ENCODE measurements at regions not wholly inside any gene's neighbourhood (a gene's known extent, or its start where the extent isn't known, plus 50 kb on each side); places are given as distances from the start of the nearest gene placed in this dataset.

DNA sequence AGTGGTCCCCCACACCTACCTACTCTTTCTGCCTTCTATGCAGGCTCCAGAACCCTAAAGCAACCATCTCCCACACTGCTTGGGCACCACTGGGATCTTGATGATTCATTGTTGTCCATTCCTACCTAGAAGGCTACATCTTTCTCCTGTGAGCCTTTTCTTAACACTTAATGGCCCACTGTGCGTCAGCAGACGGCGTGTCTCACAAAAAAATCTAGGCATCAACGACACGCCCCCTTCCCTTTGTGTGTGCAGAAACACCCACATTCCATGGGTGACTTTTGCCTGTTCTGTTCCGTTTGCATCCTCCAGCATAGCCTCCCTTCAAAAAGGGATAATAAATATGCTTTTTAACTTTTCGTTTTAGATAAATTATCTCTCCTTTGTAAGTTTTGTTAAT, 99.7 kb upstream of the CYRIA start:
- Mint-ChIP-seq H3K27ac (ENCODE audit: unreplicated experiment) (no peak overlapping the region), H3K27me3 (ENCODE audit: unreplicated experiment) (peaks cover 23% of the 10 kb centered on the region), H3K4me3 (ENCODE audit: unreplicated experiment) (no peak overlapping the region), H3K36me3 (ENCODE audit: unreplicated experiment) (no peaks in the 10 kb centered on the region), H3K4me1 (ENCODE audit: unreplicated experiment) (no peaks in the 10 kb centered on the region), H3K9me3 (ENCODE audit: unreplicated experiment) (no peaks in the 10 kb centered on the region)
- TF ChIP-seq, protein P1, sequence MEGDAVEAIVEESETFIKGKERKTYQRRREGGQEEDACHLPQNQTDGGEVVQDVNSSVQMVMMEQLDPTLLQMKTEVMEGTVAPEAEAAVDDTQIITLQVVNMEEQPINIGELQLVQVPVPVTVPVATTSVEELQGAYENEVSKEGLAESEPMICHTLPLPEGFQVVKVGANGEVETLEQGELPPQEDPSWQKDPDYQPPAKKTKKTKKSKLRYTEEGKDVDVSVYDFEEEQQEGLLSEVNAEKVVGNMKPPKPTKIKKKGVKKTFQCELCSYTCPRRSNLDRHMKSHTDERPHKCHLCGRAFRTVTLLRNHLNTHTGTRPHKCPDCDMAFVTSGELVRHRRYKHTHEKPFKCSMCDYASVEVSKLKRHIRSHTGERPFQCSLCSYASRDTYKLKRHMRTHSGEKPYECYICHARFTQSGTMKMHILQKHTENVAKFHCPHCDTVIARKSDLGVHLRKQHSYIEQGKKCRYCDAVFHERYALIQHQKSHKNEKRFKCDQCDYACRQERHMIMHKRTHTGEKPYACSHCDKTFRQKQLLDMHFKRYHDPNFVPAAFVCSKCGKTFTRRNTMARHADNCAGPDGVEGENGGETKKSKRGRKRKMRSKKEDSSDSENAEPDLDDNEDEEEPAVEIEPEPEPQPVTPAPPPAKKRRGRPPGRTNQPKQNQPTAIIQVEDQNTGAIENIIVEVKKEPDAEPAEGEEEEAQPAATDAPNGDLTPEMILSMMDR (IDR thresholded peaks at IDR 0.05): no peak
- DNase-seq (ENCODE audit: extremely low spot score, unreplicated experiment): no peak

DNA sequence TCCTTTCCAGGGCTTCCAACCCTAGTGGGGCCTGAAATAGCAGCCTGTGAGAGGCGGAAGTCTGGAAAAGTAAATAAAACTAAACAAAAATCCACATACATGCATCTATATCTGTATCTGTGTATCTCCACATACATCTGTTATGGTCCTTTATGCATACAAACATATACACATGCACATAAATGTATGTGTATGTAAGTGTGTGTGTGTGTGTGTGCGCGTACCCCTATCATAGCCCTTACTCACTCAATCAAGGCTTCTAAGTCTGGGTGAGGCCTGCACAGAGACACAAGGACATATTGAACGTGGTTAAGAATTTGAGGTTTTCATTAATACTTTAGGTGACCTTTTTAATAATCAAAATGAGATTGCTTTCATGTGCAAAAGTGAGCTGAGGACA, 98.9 kb upstream of the CYRIA start:
- no peaks in the 10 kb centered on the region for H3K9me3 Mint-ChIP-seq (ENCODE audit: unreplicated experiment)
- H3K36me3 Mint-ChIP-seq (ENCODE audit: unreplicated experiment): no peaks in the 10 kb centered on the region
- H3K4me1 Mint-ChIP-seq (ENCODE audit: unreplicated experiment): no peaks in the 10 kb centered on the region
- no peak for DNase-seq (ENCODE audit: extremely low spot score, unreplicated experiment)
- peaks cover 18% of the 10 kb centered on the region for H3K27me3 Mint-ChIP-seq (ENCODE audit: unreplicated experiment)
- TF ChIP-seq, protein P1 (IDR thresholded peaks at IDR 0.05): no peak
- no peak overlapping the region for H3K27ac Mint-ChIP-seq (ENCODE audit: unreplicated experiment)
- H3K4me3 Mint-ChIP-seq (ENCODE audit: unreplicated experiment): no peak overlapping the region

DNA sequence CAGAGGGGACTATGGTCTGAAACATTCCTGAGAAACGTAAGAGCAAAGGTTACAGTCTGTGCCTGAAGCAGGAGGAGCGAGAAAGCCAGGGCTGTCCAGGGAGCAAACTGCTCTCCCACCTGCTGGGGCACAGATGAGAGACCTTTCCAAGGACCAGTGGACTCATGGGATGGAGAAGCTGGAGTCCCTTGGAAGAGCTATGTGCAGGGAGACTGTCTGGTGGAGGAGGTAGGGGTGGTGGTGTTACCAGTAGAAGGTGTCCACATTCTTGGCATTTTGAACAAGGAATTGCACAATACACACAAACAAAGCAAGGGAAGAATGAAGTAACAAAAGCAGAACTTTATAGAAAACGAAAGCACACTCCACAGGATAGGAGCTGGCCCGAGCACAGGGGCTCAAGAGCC, 97.9 kb upstream of the CYRIA start:
- no peak overlapping the region for H3K27ac Mint-ChIP-seq (ENCODE audit: unreplicated experiment)
- no peaks in the 10 kb centered on the region for H3K9me3 Mint-ChIP-seq (ENCODE audit: unreplicated experiment)
- DNase-seq (ENCODE audit: extremely low spot score, unreplicated experiment): no peak
- H3K27me3 Mint-ChIP-seq (ENCODE audit: unreplicated experiment): peaks cover 14% of the 10 kb centered on the region
- no peak overlapping the region for H3K4me3 Mint-ChIP-seq (ENCODE audit: unreplicated experiment)
- TF ChIP-seq, protein P1 (IDR thresholded peaks at IDR 0.05): no peak
- H3K36me3 Mint-ChIP-seq (ENCODE audit: unreplicated experiment): no peaks in the 10 kb centered on the region
- H3K4me1 Mint-ChIP-seq (ENCODE audit: unreplicated experiment): no peaks in the 10 kb centered on the region

DNA sequence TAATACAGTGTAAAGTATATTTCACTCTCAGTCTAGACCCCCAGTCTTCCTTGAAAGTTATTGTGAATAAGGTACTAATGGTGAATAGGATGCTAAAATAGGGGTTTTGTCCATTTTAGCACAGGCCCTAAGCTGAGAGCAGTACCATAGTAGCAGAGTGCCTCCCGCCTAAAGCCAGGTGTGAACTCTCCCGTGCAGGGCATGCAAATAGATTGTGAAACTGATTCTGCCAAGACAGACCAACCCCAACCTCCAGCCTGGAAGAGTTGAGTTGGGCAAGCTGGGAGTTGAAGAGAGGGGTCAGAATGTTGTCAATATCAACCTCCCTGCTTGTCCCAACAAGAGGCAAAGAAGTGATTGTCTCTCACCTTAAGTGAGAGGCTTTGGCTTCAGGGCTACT, 97.4 kb upstream of the CYRIA start:
- H3K27ac Mint-ChIP-seq (ENCODE audit: unreplicated experiment): no peak overlapping the region
- no peaks in the 10 kb centered on the region for H3K36me3 Mint-ChIP-seq (ENCODE audit: unreplicated experiment)
- H3K4me1 Mint-ChIP-seq (ENCODE audit: unreplicated experiment): no peaks in the 10 kb centered on the region
- no peak for DNase-seq (ENCODE audit: extremely low spot score, unreplicated experiment)
- H3K27me3 Mint-ChIP-seq (ENCODE audit: unreplicated experiment): peaks cover 14% of the 10 kb centered on the region
- TF ChIP-seq, protein P1 (IDR thresholded peaks at IDR 0.05): no peak
- H3K9me3 Mint-ChIP-seq (ENCODE audit: unreplicated experiment): no peaks in the 10 kb centered on the region
- H3K4me3 Mint-ChIP-seq (ENCODE audit: unreplicated experiment): no peak overlapping the region

DNA sequence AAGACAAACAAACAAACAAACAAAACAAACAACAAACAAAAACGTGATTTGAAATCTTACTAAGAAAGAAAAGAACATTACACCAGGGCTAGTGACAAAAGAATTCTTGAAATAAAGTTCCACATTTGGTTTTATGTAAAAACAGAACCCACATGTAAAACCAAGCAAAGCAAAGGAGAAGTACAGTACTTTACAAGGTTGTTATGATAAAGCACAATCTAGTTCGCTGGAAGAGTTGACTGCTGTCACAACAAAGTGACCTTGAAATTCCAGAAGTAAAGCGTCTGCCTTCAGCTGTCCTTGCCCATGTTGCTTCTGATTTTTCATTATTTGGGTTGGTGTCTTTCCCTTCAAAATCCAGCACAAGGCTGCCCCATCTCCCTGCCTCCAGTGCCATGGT, 94.8 kb upstream of the CYRIA start:
- TF ChIP-seq, protein P1 (IDR thresholded peaks at IDR 0.05): no peak
- Mint-ChIP-seq H3K4me1 (ENCODE audit: unreplicated experiment) (no peaks in the 10 kb centered on the region), H3K4me3 (ENCODE audit: unreplicated experiment) (no peak overlapping the region), H3K27me3 (ENCODE audit: unreplicated experiment) (peaks cover 20% of the 10 kb centered on the region), H3K36me3 (ENCODE audit: unreplicated experiment) (no peaks in the 10 kb centered on the region), H3K9me3 (ENCODE audit: unreplicated experiment) (no peaks in the 10 kb centered on the region), H3K27ac (ENCODE audit: unreplicated experiment) (no peak overlapping the region)
- DNase-seq (ENCODE audit: extremely low spot score, unreplicated experiment): no peak

Measured in osteocyte (in vitro differentiated cells).